Loucy (cell line): ENCODE measurements at regions not wholly inside any gene's neighbourhood (a gene's known extent, or its start where the extent isn't known, plus 50 kb on each side); places are given as distances from the start of the nearest gene placed in this dataset.

ENCODE experiments used
- CTCF ChIP-seq: fragments of 200-600 bp; sonication (generic); conservative IDR thresholded peaks from 2 replicates; pipeline ENCODE4 v1.5.1; 2014; ENCODE audit warnings: mild to moderate bottlenecking, antibody characterized with exemption, low read length
- EZH2phosphoT487 ChIP-seq: fragments of 200-600 bp; IDR thresholded peaks from 2 replicates; pipeline ENCODE4 v1.6.1; 2018; ENCODE audit warnings: antibody characterized with exemption, mild to moderate bottlenecking, moderate library complexity, borderline replicate concordance

- TF ChIP-seq CTCF (no peak), EZH2phosphoT487 (no peak)
Observed at GRCh38 chr4:163598489-163598888, 104.0 kb downstream of the TMA16 start.
